Stimulated activated CD8-positive, alpha-beta memory T cell treated with anti-CD3 and anti-CD28 coated beads, Interleukin-4, amount 100 ng/mL, for 4 hours (primary cell): ENCODE measurements at regions not wholly inside any gene's neighbourhood (a gene's known extent, or its start where the extent isn't known, plus 50 kb on each side); places are given as distances from the start of the nearest gene placed in this dataset.
"Not testable (repeated sequence)": the region's sequence is repeated elsewhere in the genome, so short reads cannot be mapped to it uniquely, and the experiment has no call there.

ENCODE experiments used
- DNase-seq, 2 donors: peaks; one replicate each; pipeline ENCODE4 v3.0.0-alpha.2; 2020; ENCODE audit warnings: low read depth in 2 of 2, low spot score in 1 of 2

- not testable (repeated sequence) for DNase-seq
These were observed 1430.9 kb upstream of the B3GALT2 start for GRCh38 chr1:194617272-194617671.

GRCh38 chr1:194616835-194617234, 1430.4 kb upstream of the B3GALT2 start:
- DNase-seq = no peak

DNA sequence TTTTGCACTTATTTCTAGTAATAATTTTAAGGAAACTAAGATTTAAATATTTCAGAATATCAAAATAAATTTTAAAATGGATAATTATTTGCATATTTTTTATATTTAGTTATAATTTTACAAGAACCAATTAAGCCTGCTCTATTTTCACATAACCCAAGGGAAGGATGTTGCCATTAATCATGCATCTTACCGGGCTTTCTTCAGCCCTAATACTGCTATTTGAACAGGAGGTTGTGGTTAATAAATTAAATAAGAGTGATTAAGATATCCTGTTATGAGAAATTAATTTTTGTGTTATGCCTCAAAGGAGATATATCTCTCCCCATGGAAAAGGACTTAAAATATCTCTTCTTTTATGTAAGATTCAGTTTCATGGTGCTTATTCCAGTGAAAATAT, 1415.8 kb upstream of the B3GALT2 start:
- no peak for DNase-seq

DNA sequence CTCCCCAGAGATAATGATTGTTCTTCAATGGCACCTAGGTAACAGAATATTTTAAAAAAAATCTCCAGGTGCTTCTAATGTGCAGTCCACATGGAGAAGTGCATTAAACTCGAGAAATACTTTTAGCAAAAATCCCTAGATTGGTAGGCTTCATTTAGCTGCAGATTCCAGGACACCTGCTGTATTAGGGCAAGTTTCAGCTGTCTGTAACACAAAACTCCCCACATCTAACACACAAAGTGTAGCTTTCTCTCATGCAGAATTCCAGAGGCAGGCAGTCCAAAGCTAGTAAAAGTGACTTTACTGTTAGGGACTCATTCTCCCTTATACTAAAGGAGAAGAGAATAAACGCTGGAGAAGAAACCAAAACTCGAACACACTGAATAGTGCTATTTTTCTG, 1414.3 kb upstream of the B3GALT2 start:
- no peak for DNase-seq

GRCh38 chr1:194598098-194598497, 1411.7 kb upstream of the B3GALT2 start:
- DNase-seq = no peak

GRCh38 chr1:194586302-194586701, 1399.9 kb upstream of the B3GALT2 start:
- no peak for DNase-seq

GRCh38 chr1:194584052-194584451, 1397.6 kb upstream of the B3GALT2 start:
- no peak for DNase-seq

- no peak for DNase-seq
These were observed 1384.1 kb upstream of the B3GALT2 start for GRCh38 chr1:194570476-194570875.

GRCh38 chr1:194568610-194569009, 1382.2 kb upstream of the B3GALT2 start:
- no peak for DNase-seq

- DNase-seq = no peak
These were observed 1361.7 kb upstream of the B3GALT2 start for GRCh38 chr1:194548071-194548470.

DNA sequence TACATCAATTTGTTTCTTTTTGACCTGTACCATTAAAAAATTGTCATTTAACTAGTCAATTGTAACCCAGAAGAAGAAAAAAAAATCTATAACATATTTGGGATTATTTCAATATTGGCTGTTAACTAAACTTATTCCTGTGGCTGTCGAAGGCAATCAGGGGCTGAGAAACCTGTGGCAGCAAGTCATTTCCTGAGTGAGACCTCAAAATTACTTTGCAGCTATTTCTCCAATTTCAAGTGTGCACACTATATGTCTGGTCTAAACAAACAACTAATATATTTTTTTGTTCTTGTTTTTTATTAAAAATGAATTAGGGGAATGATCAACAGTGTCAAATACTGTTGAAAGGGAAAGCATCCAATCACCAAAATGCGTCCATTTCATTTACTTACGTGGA, 1357.6 kb upstream of the B3GALT2 start:
- no peak for DNase-seq

- no peak for DNase-seq
These were observed 1352.0 kb upstream of the B3GALT2 start for GRCh38 chr1:194538453-194538852.

- DNase-seq = no peak
These were observed 1351.1 kb upstream of the B3GALT2 start for GRCh38 chr1:194537521-194537920.

- no peak for DNase-seq
These were observed 1349.0 kb upstream of the B3GALT2 start for GRCh38 chr1:194535369-194535768.

- no peak for DNase-seq
These were observed 1348.4 kb upstream of the B3GALT2 start for GRCh38 chr1:194534784-194535183.

GRCh38 chr1:194533641-194534040, 1347.2 kb upstream of the B3GALT2 start:
- no peak for DNase-seq

- no peak for DNase-seq
These were observed 1331.2 kb upstream of the B3GALT2 start for GRCh38 chr1:194517567-194517966.

- DNase-seq = no peak
These were observed 1329.5 kb upstream of the B3GALT2 start for GRCh38 chr1:194515916-194516315.

- DNase-seq = no peak
These were observed 1326.5 kb upstream of the B3GALT2 start for GRCh38 chr1:194512957-194513356.

- no peak for DNase-seq
These were observed 1325.9 kb upstream of the B3GALT2 start for GRCh38 chr1:194512345-194512744.

DNA sequence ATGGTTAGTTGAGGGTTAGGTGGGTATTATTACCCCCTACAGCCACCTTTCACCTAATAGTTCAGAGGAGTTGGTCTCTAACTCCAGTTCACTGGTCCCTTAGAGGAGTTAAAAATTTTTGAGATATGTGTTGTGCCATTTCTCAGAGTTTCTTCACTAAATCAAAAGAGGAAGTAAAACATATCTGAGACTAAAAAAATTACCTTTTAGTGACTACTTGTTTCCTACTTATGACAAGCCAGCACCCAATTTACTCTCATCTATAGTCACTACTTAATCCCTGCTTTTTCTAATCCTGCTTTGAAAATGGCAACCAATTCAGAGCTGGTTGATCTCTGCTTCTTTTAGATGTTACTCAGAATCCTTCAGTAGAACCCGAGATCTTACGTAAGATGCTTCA, 1316.8 kb upstream of the B3GALT2 start:
- no peak for DNase-seq

GRCh38 chr1:194495434-194495833, 1309.0 kb upstream of the B3GALT2 start:
- no peak for DNase-seq

- DNase-seq = no peak
These were observed 1300.8 kb upstream of the B3GALT2 start for GRCh38 chr1:194487172-194487571.

DNA sequence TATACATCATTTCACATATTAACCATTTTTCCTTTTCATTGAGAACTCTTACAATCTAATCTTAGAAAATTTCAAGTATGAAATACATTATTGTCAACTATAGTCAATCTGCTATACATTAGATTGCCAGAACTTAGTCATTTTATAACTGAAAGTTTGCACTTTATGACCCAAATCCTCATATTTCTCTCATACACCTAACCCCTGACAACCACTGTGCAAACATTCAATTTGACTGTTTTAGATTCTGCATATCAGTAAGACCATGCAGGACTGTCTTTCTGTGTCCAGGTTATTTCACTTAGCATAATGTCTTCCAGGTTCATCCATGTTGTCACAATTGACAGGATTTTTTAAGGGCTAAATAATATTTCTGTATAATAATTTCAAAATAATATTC, 1299.0 kb upstream of the B3GALT2 start:
- DNase-seq = no peak
